HepG2 (cell line): ENCODE measurements at regions not wholly inside any gene's neighbourhood (a gene's known extent, or its start where the extent isn't known, plus 50 kb on each side); places are given as distances from the start of the nearest gene placed in this dataset.

Source experiments
- ATAC-seq: fragments of 200-7000 bp; cut with Tn5 transposase; 3 replicates; pipeline ENCODE4 v1.9.1; 2020; ENCODE audit warnings: mild to moderate bottlenecking, moderate library complexity
- BruUV-seq: library from RNA; stranded (reverse); fragments of 400-500 nt; replicated peaks from 2 replicates; lab custom pipeline; 2021; lab: Mats Ljungman, UMichigan
- CTCF ChIA-PET: fragments of 300-600 bp; formaldehyde crosslinking; extraction: SDS; loops from one replicate; lab custom pipeline; 2021; ENCODE audit warnings: low total read pairs, inconsistent platforms, low intra/inter-chr PET ratio; lab: Yijun Ruan, JAX
- POLR2A ChIA-PET: fragments of 350-600 bp; sonication (Branson Sonifier 250); formaldehyde crosslinking; loops from one replicate; lab custom pipeline; 2020; ENCODE audit warnings: antibody characterized with exemption, inconsistent platforms; lab: Yijun Ruan, JAX
- DNase-seq: peaks from one replicate; pipeline ENCODE4 v3.0.0-alpha.2; 2015; ENCODE audit warnings: low spot score
- FAIRE-seq: peaks from 3 replicates; lab custom pipeline; 2011; peaks lifted over from hg19 to GRCh38; lab: Jason Lieb, UNC
- H2AFZ ChIP-seq: one replicate; pipeline ENCODE4 v1.6.1; 2011; ENCODE audit warnings: low read length, inconsistent platforms
- H3K27ac ChIP-seq: fragments of 300-600 bp; 3 replicates; pipeline ENCODE4 v1.8.0; 2011; ENCODE audit warnings: mixed run types, mild to moderate bottlenecking, mixed read lengths, low read length, inconsistent platforms; ENCODE audit not compliant: insufficient read depth; ENCODE audit errors: extremely low read length
- H3K27me3 ChIP-seq, 2 experiments: fragments of 200-600 bp in 1 of 2; 2 replicates in 1 of 2; 3 replicates in 1 of 2; pipeline versions ENCODE4 v1.6.0 to v1.8.0; 2011; ENCODE audit warnings: low read length in 2 of 2, mild to moderate bottlenecking in 2 of 2, moderate library complexity in 2 of 2, inconsistent platforms in 1 of 2; ENCODE audit not compliant: insufficient read depth in 2 of 2, control insufficient read depth in 1 of 2
- H3K36me3 ChIP-seq, 2 experiments: fragments of 200-600 bp in 1 of 2; replicated peaks in 1 of 2; 2 replicates in 1 of 2; 3 replicates in 1 of 2; pipeline versions ENCODE4 v1.5.1 to v1.8.0; 2011; ENCODE audit warnings: low read length in 2 of 2, inconsistent platforms in 1 of 2; ENCODE audit not compliant: insufficient read depth in 2 of 2, control insufficient read depth in 1 of 2
- H3K4me1 ChIP-seq: 2 replicates; pipeline ENCODE4 v1.5.1; 2012; ENCODE audit warnings: low read length, inconsistent platforms; ENCODE audit not compliant: insufficient read depth
- H3K4me2 ChIP-seq: 2 replicates; pipeline ENCODE4 v1.6.0; 2011; ENCODE audit warnings: low read depth, low read length, inconsistent platforms
- H3K4me3 ChIP-seq, 3 experiments: fragments of 200-600 bp in 1 of 3; sonication (generic), shearing (Covaris generic) in 1 of 3; replicated peaks in 1 of 3; 2 replicates each; pipeline ENCODE4 v1.5.1; 2011 to 2016; ENCODE audit warnings: low read length in 3 of 3, inconsistent platforms in 2 of 3, low read depth in 2 of 3, mild to moderate bottlenecking in 2 of 3, control low read depth in 1 of 3, mixed read lengths in 1 of 3; ENCODE audit not compliant: insufficient read depth in 1 of 3
- H3K79me2 ChIP-seq: one replicate; pipeline ENCODE4 v1.6.1; 2011; ENCODE audit warnings: low read length, inconsistent platforms; ENCODE audit not compliant: insufficient read depth
- H3K9ac ChIP-seq: 2 replicates; pipeline ENCODE4 v1.6.0; 2011; ENCODE audit warnings: mild to moderate bottlenecking, low read depth, low read length, inconsistent platforms; ENCODE audit not compliant: insufficient read depth
- H3K9me3 ChIP-seq: 2 replicates; pipeline ENCODE4 v1.5.1; 2012; ENCODE audit warnings: mild to moderate bottlenecking, low read length
- H4K20me1 ChIP-seq: 2 replicates; pipeline ENCODE4 v1.6.0; 2011; ENCODE audit warnings: inconsistent platforms, mild to moderate bottlenecking, low read length, moderate library complexity; ENCODE audit not compliant: insufficient read depth
- HES4 ChIP-seq: sonication (generic); formaldehyde crosslinking; IDR thresholded peaks from 2 replicates; pipeline ENCODE4 v1.9.0; 2021; ENCODE audit warnings: mild to moderate bottlenecking, missing genetic modification reagents, borderline replicate concordance
- HNF4G ChIP-seq, 2 experiments: sonication (generic) in 1 of 2; formaldehyde crosslinking in 1 of 2; IDR thresholded peaks; 2 replicates each; pipeline versions ENCODE4 v1.4.0 to v1.6.1; 2011 to 2020; ENCODE audit warnings: borderline replicate concordance in 2 of 2, low read depth in 2 of 2, mild to moderate bottlenecking in 2 of 2, low read length in 1 of 2, missing genetic modification reagents in 1 of 2, moderate library complexity in 1 of 2
- PHF8 ChIP-seq: sonication (generic); formaldehyde crosslinking; IDR thresholded peaks from 2 replicates; pipeline ENCODE4 v1.5.0; 2020; ENCODE audit warnings: missing genetic modification reagents
- RELA ChIP-seq: sonication (generic); formaldehyde crosslinking; IDR thresholded peaks from 2 replicates; pipeline ENCODE4 v1.4.0; 2020; ENCODE audit warnings: missing genetic modification reagents
- SNAI1 ChIP-seq: sonication (generic); formaldehyde crosslinking; IDR thresholded peaks from 2 replicates; pipeline ENCODE4 v1.5.0; 2020; ENCODE audit warnings: mild to moderate bottlenecking, missing genetic modification reagents, borderline replicate concordance
- TBP ChIP-seq: sonication (generic); formaldehyde crosslinking; IDR thresholded peaks from 2 replicates; pipeline ENCODE4 v1.5.0; 2020; ENCODE audit warnings: missing genetic modification reagents
- ZC3H4 ChIP-seq: sonication (generic); formaldehyde crosslinking; IDR thresholded peaks from 2 replicates; pipeline ENCODE4 v1.4.0; 2020; ENCODE audit warnings: missing genetic modification reagents, borderline replicate concordance
- ZIK1 ChIP-seq: sonication (generic); formaldehyde crosslinking; IDR thresholded peaks from 2 replicates; pipeline ENCODE4 v1.5.0; 2020; ENCODE audit warnings: mild to moderate bottlenecking, low read depth, missing genetic modification reagents, borderline replicate concordance
- ZNF567 ChIP-seq: sonication (generic); formaldehyde crosslinking; IDR thresholded peaks from 2 replicates; pipeline ENCODE4 v1.8.1; 2023; ENCODE audit warnings: mild to moderate bottlenecking, missing genetic modification reagents, borderline replicate concordance
- ZNF619 ChIP-seq: sonication (generic); formaldehyde crosslinking; IDR thresholded peaks from 2 replicates; pipeline ENCODE4 v1.4.0; 2020; ENCODE audit warnings: mild to moderate bottlenecking, missing genetic modification reagents
- ZNF710 ChIP-seq: sonication (generic); formaldehyde crosslinking; IDR thresholded peaks from 2 replicates; pipeline ENCODE4 v1.5.0; 2020; ENCODE audit warnings: mild to moderate bottlenecking, missing genetic modification reagents, borderline replicate concordance
- WGBS: methylation state at CpG from one replicate; pipeline ENCODE4 v1.1.6; 2017; ENCODE audit warnings: low lambda C conversion rate; 5-methylcytosine and 5-hydroxymethylcytosine counted together
- in situ Hi-C: cut with HindIII; loops from 2 replicates; pipeline ENCODE4 v1.10.0; 2017; ENCODE audit warnings: low pct_unique_long_range_greater_than_20kb; ENCODE audit not compliant: extremely low pct_ligation_motif_present
- intact Hi-C: fragments of 100-400 bp; cut with micrococcal nuclease; formaldehyde crosslinking; loops from one replicate; pipeline ENCODE4 v1.10.0; 2022; ENCODE audit not compliant: unreplicated experiment
- TF ChIP-seq, protein P1 (sequence below): sonication (generic); formaldehyde crosslinking; conservative IDR thresholded peaks from 2 replicates; pipeline ENCODE4 v1.8.0; 2022; ENCODE audit warnings: missing genetic modification reagents
- TF ChIP-seq, protein P2 (sequence below): sonication (generic); formaldehyde crosslinking; IDR thresholded peaks from 2 replicates; pipeline ENCODE4 v1.5.0; 2020; ENCODE audit warnings: mild to moderate bottlenecking, missing genetic modification reagents

DNA sequence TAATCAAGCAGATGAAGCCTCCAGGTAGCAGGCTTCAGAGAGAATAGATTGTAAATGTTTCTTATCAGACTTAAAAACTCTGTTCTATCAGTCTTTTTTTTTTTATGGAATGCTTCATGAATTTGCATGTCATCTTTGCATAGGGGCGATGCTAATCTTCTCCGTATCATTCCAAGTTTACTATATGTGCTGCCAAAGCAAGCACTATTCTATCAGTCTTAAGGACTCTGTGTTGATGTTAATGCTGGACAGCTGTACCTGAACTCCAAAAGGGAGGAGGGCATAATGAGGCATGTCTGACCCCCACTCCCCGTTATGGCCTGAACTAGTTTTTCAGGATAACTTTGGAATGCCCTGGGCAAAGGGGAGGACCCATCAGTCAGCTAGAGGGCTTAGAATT, 66.8 kb upstream of the PRRC2C start:
- no TSS peak for BruUV-seq
- Histone ChIP-seq H3K79me2 (no peaks in the 10 kb centered on the region), H3K4me2 (no peak overlapping the region), H3K9ac (no peak overlapping the region), H3K27ac (no peak overlapping the region), H3K36me3 (no peaks in the 10 kb centered on the region), H3K27me3 (no peaks in the 10 kb centered on the region), H3K9me3 (no peaks in the 10 kb centered on the region), H4K20me1 (no peaks in the 10 kb centered on the region), H3K4me3 (no peak overlapping the region), H3K4me1 (no peaks in the 10 kb centered on the region), H2AFZ (no peak overlapping the region)
- TF ChIP-seq SNAI1 (CRISPR knock-in tag) (no peak), RELA (no peak), ZNF619 (no peak)
- POLR2A ChIA-PET, result no interaction called here
- FAIRE-seq (no peak), DNase-seq (no peak), ATAC-seq (no peak)
- intact Hi-C loops, result no loop called here
- in situ Hi-C loops, result no loop called here
- 42% methylated on average over 3 of the region's 3 CpGs for WGBS
- CTCF ChIA-PET, result no interaction called here

DNA sequence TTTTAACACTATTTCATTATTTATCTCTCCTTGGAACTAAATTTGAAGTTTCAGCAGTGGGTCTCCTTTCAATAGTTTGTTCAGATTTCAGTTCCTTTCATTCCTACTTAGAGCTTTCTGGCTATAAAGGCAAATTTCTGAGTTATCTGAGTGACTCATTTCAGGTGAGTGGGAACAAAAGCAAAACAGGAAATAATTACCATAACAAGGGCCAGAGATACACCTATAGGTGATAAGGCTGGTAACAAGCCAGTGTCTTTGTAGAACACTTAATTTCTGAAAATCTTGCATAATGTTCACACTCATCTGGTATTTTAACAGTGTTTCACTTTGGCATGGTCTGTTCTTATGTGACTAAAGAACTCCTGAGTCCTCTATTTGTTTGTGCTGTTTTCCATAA, 64.5 kb upstream of the PRRC2C start:
- CTCF ChIA-PET, result no interaction called here
- in situ Hi-C loops, result no loop called here

More for the DNA sequence above, 64.5 kb upstream of the PRRC2C start:
- FAIRE-seq, result no peak
- Histone ChIP-seq H2AFZ (no peak overlapping the region), H3K4me2 (no peak overlapping the region), H3K4me3 (no peak overlapping the region), H3K79me2 (no peaks in the 10 kb centered on the region), H3K9me3 (no peaks in the 10 kb centered on the region), H4K20me1 (no peaks in the 10 kb centered on the region), H3K4me1 (no peaks in the 10 kb centered on the region), H3K9ac (no peak overlapping the region), H3K27me3 (peaks cover 0 to 4% of the 10 kb centered on the region in 2 experiments; a peak in 2 of 5 replicates), H3K27ac (no peak overlapping the region), H3K36me3 (no peaks in the 10 kb centered on the region)
- TF ChIP-seq HNF4G (IDR thresholded peaks at IDR 0.05; ENCODE audit: borderline replicate concordance, low read depth, low read length) (no peak), HNF4G (CRISPR knock-in tag; IDR thresholded peaks at IDR 0.05; ENCODE audit: borderline replicate concordance, low read depth) (no peak), ZNF567 (CRISPR knock-in tag) (no peak), ZIK1 (CRISPR knock-in tag) (no peak), HES4 (CRISPR knock-in tag) (no peak), ZC3H4 (no peak), PHF8 (CRISPR knock-in tag) (no peak), TBP (CRISPR knock-in tag) (no peak), ZNF710 (CRISPR knock-in tag) (no peak)
- TF ChIP-seq, protein P1, sequence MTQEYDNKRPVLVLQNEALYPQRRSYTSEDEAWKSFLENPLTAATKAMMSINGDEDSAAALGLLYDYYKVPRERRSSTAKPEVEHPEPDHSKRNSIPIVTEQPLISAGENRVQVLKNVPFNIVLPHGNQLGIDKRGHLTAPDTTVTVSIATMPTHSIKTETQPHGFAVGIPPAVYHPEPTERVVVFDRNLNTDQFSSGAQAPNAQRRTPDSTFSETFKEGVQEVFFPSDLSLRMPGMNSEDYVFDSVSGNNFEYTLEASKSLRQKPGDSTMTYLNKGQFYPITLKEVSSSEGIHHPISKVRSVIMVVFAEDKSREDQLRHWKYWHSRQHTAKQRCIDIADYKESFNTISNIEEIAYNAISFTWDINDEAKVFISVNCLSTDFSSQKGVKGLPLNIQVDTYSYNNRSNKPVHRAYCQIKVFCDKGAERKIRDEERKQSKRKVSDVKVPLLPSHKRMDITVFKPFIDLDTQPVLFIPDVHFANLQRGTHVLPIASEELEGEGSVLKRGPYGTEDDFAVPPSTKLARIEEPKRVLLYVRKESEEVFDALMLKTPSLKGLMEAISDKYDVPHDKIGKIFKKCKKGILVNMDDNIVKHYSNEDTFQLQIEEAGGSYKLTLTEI (CRISPR knock-in tag), result no peak
- TF ChIP-seq, protein P2, sequence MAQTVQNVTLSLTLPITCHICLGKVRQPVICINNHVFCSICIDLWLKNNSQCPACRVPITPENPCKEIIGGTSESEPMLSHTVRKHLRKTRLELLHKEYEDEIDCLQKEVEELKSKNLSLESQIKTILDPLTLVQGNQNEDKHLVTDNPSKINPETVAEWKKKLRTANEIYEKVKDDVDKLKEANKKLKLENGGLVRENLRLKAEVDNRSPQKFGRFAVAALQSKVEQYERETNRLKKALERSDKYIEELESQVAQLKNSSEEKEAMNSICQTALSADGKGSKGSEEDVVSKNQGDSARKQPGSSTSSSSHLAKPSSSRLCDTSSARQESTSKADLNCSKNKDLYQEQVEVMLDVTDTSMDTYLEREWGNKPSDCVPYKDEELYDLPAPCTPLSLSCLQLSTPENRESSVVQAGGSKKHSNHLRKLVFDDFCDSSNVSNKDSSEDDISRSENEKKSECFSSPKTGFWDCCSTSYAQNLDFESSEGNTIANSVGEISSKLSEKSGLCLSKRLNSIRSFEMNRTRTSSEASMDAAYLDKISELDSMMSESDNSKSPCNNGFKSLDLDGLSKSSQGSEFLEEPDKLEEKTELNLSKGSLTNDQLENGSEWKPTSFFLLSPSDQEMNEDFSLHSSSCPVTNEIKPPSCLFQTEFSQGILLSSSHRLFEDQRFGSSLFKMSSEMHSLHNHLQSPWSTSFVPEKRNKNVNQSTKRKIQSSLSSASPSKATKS, result no peak
- intact Hi-C loops, result no loop called here
- no TSS peak for BruUV-seq
- POLR2A ChIA-PET, result no interaction called here
- no peak for DNase-seq
- ATAC-seq, result no peak
